ENCODE measurements at regions not wholly inside any gene's neighbourhood (a gene's known extent, or its start where the extent isn't known, plus 50 kb on each side); places are given as distances from the start of the nearest gene placed in this dataset.

DNA sequence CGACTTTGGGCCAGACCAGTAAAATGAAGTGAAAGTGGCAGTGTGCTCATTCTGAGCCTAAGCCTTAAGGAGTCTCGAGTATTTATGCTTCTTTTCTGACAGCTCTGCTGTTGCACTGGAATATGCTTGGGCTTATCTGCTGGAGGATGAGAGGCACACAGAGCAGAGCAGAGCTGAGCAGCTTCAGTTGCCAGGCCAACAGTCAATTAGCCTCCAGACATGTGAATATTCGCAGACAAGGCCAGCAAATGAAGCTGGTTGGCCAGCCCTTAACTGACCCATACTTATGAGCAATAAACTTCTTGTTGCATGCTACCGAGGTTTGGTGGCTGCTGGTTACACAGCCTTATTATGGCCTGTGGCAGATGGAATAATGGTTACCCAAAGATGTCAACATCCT lies 203.0 kb upstream of the GEMIN8 start:
- no CpG with 5 or more reads among the region's 4 CpGs for WGBS (ENCODE audit: extremely low coverage, insufficient coverage, low lambda C conversion rate)
- no peak overlapping the region for H3K18ac ChIP-seq (ENCODE audit: low read length)
- H3K79me2 ChIP-seq (ENCODE audit: control insufficient read depth, insufficient read depth, low read length), result no peaks in the 10 kb centered on the region
- H3K56ac ChIP-seq (ENCODE audit: low read length), result no peak overlapping the region
- H3K27ac ChIP-seq (ENCODE audit: low read depth, low read length), result no peak overlapping the region
- H2AK5ac ChIP-seq (ENCODE audit: low read length), result no peak overlapping the region
- no peak overlapping the region for H3K4ac ChIP-seq (ENCODE audit: low read depth, low read length)
- H3K36me3 ChIP-seq (ENCODE audit: control insufficient read depth, insufficient read depth, low read length), result no peaks in the 10 kb centered on the region
- no peak overlapping the region for H2BK5ac ChIP-seq (ENCODE audit: low read length)
- H3K9ac ChIP-seq (ENCODE audit: low read length), result no peak overlapping the region
- H3K4me1 ChIP-seq (ENCODE audit: control insufficient read depth, low read depth, low read length), result no peaks in the 10 kb centered on the region
- H4K8ac ChIP-seq (ENCODE audit: low read depth, low read length), result no peak overlapping the region
- no peak overlapping the region for H3K23ac ChIP-seq (ENCODE audit: low read length)
- H3K27me3 ChIP-seq (ENCODE audit: insufficient read depth, low read length, poor library complexity), result no peaks in the 10 kb centered on the region
- H3K4me2 ChIP-seq (ENCODE audit: low read length), result no peak overlapping the region
- H3K4me3 ChIP-seq (ENCODE audit: low read length), result no peak overlapping the region
- peak; percentile 1 for DNase-seq
- H3K79me1 ChIP-seq (ENCODE audit: low read length), result no peaks in the 10 kb centered on the region
- no peak overlapping the region for H4K5ac ChIP-seq (ENCODE audit: low read length)
- H2BK15ac ChIP-seq (replicated peaks; ENCODE audit: low read depth), result no peak overlapping the region
- no peak overlapping the region for H2BK120ac ChIP-seq (ENCODE audit: low read depth, low read length)

DNA sequence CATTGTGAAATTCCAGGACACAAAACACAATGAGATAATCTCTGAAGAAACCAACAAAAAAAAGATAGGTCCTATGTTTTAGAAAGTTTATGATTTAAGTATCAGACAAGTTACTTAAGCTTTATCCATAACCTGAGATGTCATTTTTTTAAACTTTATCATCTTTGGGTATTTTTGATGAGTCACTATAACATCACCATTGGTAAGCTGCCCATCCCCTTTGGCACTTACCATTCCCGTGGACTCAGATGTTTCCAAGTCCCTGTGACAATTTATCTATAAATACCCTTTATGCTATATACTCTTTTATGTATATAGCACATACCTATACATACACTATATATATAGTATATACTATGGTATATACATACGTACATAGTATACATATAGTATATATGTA lies 198.9 kb upstream of the GEMIN8 start:
- Histone ChIP-seq H3K23ac (ENCODE audit: low read length) (no peak overlapping the region), H3K9ac (ENCODE audit: low read length) (no peak overlapping the region)

DNA sequence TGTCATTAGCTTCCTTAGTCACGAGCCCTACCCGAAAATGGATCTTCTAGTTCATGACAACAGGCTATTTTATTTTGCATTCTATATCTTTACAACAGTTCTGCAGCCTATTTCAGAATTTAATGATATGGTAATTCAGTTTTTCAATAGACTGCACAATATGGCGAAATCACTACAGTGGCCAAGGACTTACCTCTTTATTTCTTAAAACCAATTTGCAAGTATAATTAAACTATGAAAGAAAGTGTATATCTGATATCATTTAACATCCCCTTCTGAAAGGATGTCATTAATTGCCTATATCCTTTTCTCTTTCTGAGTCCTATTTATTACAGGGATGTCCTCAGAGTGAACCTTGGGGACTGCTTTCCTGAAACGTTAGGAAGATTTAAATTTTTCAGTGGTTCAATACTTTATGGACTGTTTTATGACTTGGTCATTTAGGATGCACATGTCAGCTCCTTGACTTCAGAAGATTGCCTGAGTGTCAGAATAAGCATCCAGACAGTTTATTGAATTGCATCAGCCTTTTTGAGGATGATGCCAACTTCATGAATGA lies 190.8 kb upstream of the GEMIN8 start:
- H3K4me2 ChIP-seq (ENCODE audit: low read length), result no peak overlapping the region
- H3K18ac ChIP-seq (ENCODE audit: low read length), result no peak overlapping the region
- no peak overlapping the region for H4K5ac ChIP-seq (ENCODE audit: low read length)
- H3K4ac ChIP-seq (ENCODE audit: low read depth, low read length), result no peak overlapping the region
- no peak overlapping the region for H2BK120ac ChIP-seq (ENCODE audit: low read depth, low read length)
- no CpG with 5 or more reads among the region's 4 CpGs for WGBS (ENCODE audit: extremely low coverage, insufficient coverage, low lambda C conversion rate)
- H3K36me3 ChIP-seq (ENCODE audit: control insufficient read depth, insufficient read depth, low read length), result no peaks in the 10 kb centered on the region
- H3K56ac ChIP-seq (ENCODE audit: low read length), result no peak overlapping the region
- H3K4me1 ChIP-seq (ENCODE audit: control insufficient read depth, low read depth, low read length), result no peaks in the 10 kb centered on the region
- H3K4me3 ChIP-seq (ENCODE audit: low read length), result no peak overlapping the region
- H3K79me2 ChIP-seq (ENCODE audit: control insufficient read depth, insufficient read depth, low read length), result no peaks in the 10 kb centered on the region
- no peak overlapping the region for H3K27ac ChIP-seq (ENCODE audit: low read depth, low read length)
- H3K27me3 ChIP-seq (ENCODE audit: insufficient read depth, low read length, poor library complexity), result no peaks in the 10 kb centered on the region
- H3K23ac ChIP-seq (ENCODE audit: low read length), result no peak overlapping the region
- no peak overlapping the region for H2AK5ac ChIP-seq (ENCODE audit: low read length)
- no peak overlapping the region for H2BK5ac ChIP-seq (ENCODE audit: low read length)
- H2BK15ac ChIP-seq (replicated peaks; ENCODE audit: low read depth), result no peak overlapping the region
- DNase-seq, result no peak
- H4K8ac ChIP-seq (ENCODE audit: low read depth, low read length), result no peak overlapping the region
- no peak overlapping the region for H3K9ac ChIP-seq (ENCODE audit: low read length)
- H3K79me1 ChIP-seq (ENCODE audit: low read length), result no peaks in the 10 kb centered on the region

More for the DNA sequence above, 198.9 kb upstream of the GEMIN8 start:
- no peak overlapping the region for H3K4ac ChIP-seq (ENCODE audit: low read depth, low read length)
- no peak overlapping the region for H3K4me2 ChIP-seq (ENCODE audit: low read length)
- no peaks in the 10 kb centered on the region for H3K4me1 ChIP-seq (ENCODE audit: control insufficient read depth, low read depth, low read length)
- no peak overlapping the region for H2AK5ac ChIP-seq (ENCODE audit: low read length)
- no peak overlapping the region for H3K56ac ChIP-seq (ENCODE audit: low read length)
- H3K4me3 ChIP-seq (ENCODE audit: low read length), result no peak overlapping the region
- H3K79me2 ChIP-seq (ENCODE audit: control insufficient read depth, insufficient read depth, low read length), result no peaks in the 10 kb centered on the region
- no peaks in the 10 kb centered on the region for H3K79me1 ChIP-seq (ENCODE audit: low read length)
- DNase-seq, result no peak
- no peak overlapping the region for H2BK5ac ChIP-seq (ENCODE audit: low read length)
- no peak overlapping the region for H3K18ac ChIP-seq (ENCODE audit: low read length)
- WGBS (ENCODE audit: extremely low coverage, insufficient coverage, low lambda C conversion rate), result no CpG with 5 or more reads among the region's 2 CpGs
- no peak overlapping the region for H4K5ac ChIP-seq (ENCODE audit: low read length)
- no peak overlapping the region for H2BK120ac ChIP-seq (ENCODE audit: low read depth, low read length)
- no peaks in the 10 kb centered on the region for H3K36me3 ChIP-seq (ENCODE audit: control insufficient read depth, insufficient read depth, low read length)
- H4K8ac ChIP-seq (ENCODE audit: low read depth, low read length), result no peak overlapping the region
- no peaks in the 10 kb centered on the region for H3K27me3 ChIP-seq (ENCODE audit: insufficient read depth, low read length, poor library complexity)
- no peak overlapping the region for H3K27ac ChIP-seq (ENCODE audit: low read depth, low read length)
- no peak overlapping the region for H2BK15ac ChIP-seq (replicated peaks; ENCODE audit: low read depth)

GRCh38 chrX:14209034-14209433 lies 179.3 kb upstream of the GEMIN8 start:
- Histone ChIP-seq H3K36me3 (ENCODE audit: control insufficient read depth, insufficient read depth, low read length) (no peaks in the 10 kb centered on the region), H3K18ac (ENCODE audit: low read length) (no peak overlapping the region), H3K23ac (ENCODE audit: low read length) (no peak overlapping the region), H2BK120ac (ENCODE audit: low read depth, low read length) (no peak overlapping the region), H2BK5ac (ENCODE audit: low read length) (no peak overlapping the region), H3K4me3 (ENCODE audit: low read length) (no peak overlapping the region), H3K27me3 (ENCODE audit: insufficient read depth, low read length, poor library complexity) (no peaks in the 10 kb centered on the region), H4K5ac (ENCODE audit: low read length) (no peak overlapping the region), H3K4ac (ENCODE audit: low read depth, low read length) (no peak overlapping the region), H2BK15ac (replicated peaks; ENCODE audit: low read depth) (no peak overlapping the region), H2AK5ac (ENCODE audit: low read length) (no peak overlapping the region), H3K4me1 (ENCODE audit: control insufficient read depth, low read depth, low read length) (no peaks in the 10 kb centered on the region), H3K27ac (ENCODE audit: low read depth, low read length) (no peak overlapping the region), H3K4me2 (ENCODE audit: low read length) (no peak overlapping the region), H3K79me2 (ENCODE audit: control insufficient read depth, insufficient read depth, low read length) (no peaks in the 10 kb centered on the region), H3K56ac (ENCODE audit: low read length) (no peak overlapping the region), H3K79me1 (ENCODE audit: low read length) (no peaks in the 10 kb centered on the region), H3K9ac (ENCODE audit: low read length) (no peak overlapping the region), H4K8ac (ENCODE audit: low read depth, low read length) (no peak overlapping the region)
- WGBS (ENCODE audit: extremely low coverage, insufficient coverage, low lambda C conversion rate), result no CpG with 5 or more reads among the region's 3 CpGs
- no peak for DNase-seq

DNA sequence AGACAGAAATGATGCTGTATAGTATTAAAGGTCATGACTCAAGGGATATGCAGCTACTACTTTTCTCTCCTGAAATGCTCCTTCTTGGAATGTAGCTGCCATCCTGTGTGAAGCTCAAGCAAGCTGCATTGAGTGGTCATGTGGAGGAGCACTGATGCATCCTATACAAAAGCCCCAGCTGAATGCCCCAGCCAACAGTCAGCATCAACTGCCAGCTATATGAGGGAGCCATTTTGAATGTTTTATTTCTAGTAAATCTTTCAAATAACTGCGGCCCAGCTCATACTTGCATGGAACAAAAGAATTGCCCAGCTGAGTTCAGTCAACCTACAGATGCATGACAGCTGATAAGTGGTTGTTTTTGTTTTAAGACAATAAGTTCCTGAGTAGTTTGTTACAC lies 165.0 kb upstream of the GEMIN8 start:
- no peaks in the 10 kb centered on the region for H3K27me3 ChIP-seq (ENCODE audit: insufficient read depth, low read length, poor library complexity)
- no peaks in the 10 kb centered on the region for H3K79me1 ChIP-seq (ENCODE audit: low read length)
- DNase-seq, result no peak
- H2BK15ac ChIP-seq (replicated peaks; ENCODE audit: low read depth), result no peak overlapping the region
- no peak overlapping the region for H4K8ac ChIP-seq (ENCODE audit: low read depth, low read length)
- no peak overlapping the region for H2BK5ac ChIP-seq (ENCODE audit: low read length)
- H3K23ac ChIP-seq (ENCODE audit: low read length), result no peak overlapping the region
- H3K4me3 ChIP-seq (ENCODE audit: low read length), result no peak overlapping the region
- WGBS (ENCODE audit: extremely low coverage, insufficient coverage, low lambda C conversion rate), result no CpG with 5 or more reads among the region's 1 CpG
- no peak overlapping the region for H2AK5ac ChIP-seq (ENCODE audit: low read length)
- H3K4ac ChIP-seq (ENCODE audit: low read depth, low read length), result no peak overlapping the region
- no peak overlapping the region for H4K5ac ChIP-seq (ENCODE audit: low read length)
- no peak overlapping the region for H3K9ac ChIP-seq (ENCODE audit: low read length)
- no peak overlapping the region for H2BK120ac ChIP-seq (ENCODE audit: low read depth, low read length)
- H3K4me2 ChIP-seq (ENCODE audit: low read length), result no peak overlapping the region
- H3K27ac ChIP-seq (ENCODE audit: low read depth, low read length), result no peak overlapping the region
- H3K4me1 ChIP-seq (ENCODE audit: control insufficient read depth, low read depth, low read length), result no peaks in the 10 kb centered on the region
- H3K18ac ChIP-seq (ENCODE audit: low read length), result no peak overlapping the region
- no peaks in the 10 kb centered on the region for H3K79me2 ChIP-seq (ENCODE audit: control insufficient read depth, insufficient read depth, low read length)
- no peak overlapping the region for H3K56ac ChIP-seq (ENCODE audit: low read length)
- no peaks in the 10 kb centered on the region for H3K36me3 ChIP-seq (ENCODE audit: control insufficient read depth, insufficient read depth, low read length)

DNA sequence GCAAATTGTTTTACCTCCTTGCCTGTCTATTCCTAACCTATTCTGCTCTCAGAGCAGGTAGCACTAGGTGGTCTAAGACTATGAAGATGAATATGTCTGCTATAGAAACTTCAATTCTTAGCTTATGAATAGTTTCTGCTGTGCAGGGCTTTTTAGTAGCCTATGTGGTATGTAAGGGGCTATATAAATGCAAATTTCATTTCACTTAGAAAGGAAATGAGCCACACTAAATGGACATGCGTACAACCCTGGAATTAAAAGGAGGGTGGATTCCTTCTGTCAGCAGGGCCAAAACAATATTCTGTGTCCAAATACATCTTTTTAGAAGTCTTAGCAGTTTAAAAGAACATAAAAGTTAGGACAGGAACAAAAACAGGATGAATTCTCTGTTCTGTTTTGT lies 163.9 kb upstream of the GEMIN8 start:
- no peak overlapping the region for H3K27ac ChIP-seq (ENCODE audit: low read depth, low read length)
- H3K4me1 ChIP-seq (ENCODE audit: control insufficient read depth, low read depth, low read length), result no peaks in the 10 kb centered on the region
- no peak overlapping the region for H3K23ac ChIP-seq (ENCODE audit: low read length)
- WGBS (ENCODE audit: extremely low coverage, insufficient coverage, low lambda C conversion rate), result no CpG with 5 or more reads among the region's 1 CpG
- H3K4me3 ChIP-seq (ENCODE audit: low read length), result no peak overlapping the region
- no peak overlapping the region for H4K8ac ChIP-seq (ENCODE audit: low read depth, low read length)
- no peaks in the 10 kb centered on the region for H3K79me2 ChIP-seq (ENCODE audit: control insufficient read depth, insufficient read depth, low read length)
- no peaks in the 10 kb centered on the region for H3K36me3 ChIP-seq (ENCODE audit: control insufficient read depth, insufficient read depth, low read length)
- no peak overlapping the region for H3K56ac ChIP-seq (ENCODE audit: low read length)
- no peak overlapping the region for H3K9ac ChIP-seq (ENCODE audit: low read length)
- no peaks in the 10 kb centered on the region for H3K27me3 ChIP-seq (ENCODE audit: insufficient read depth, low read length, poor library complexity)
- no peak overlapping the region for H3K4me2 ChIP-seq (ENCODE audit: low read length)
- no peak overlapping the region for H4K5ac ChIP-seq (ENCODE audit: low read length)
- H3K18ac ChIP-seq (ENCODE audit: low read length), result no peak overlapping the region
- no peak overlapping the region for H2BK5ac ChIP-seq (ENCODE audit: low read length)
- H3K79me1 ChIP-seq (ENCODE audit: low read length), result no peaks in the 10 kb centered on the region
- no peak overlapping the region for H3K4ac ChIP-seq (ENCODE audit: low read depth, low read length)
- DNase-seq, result no peak
- H2BK15ac ChIP-seq (replicated peaks; ENCODE audit: low read depth), result no peak overlapping the region
- no peak overlapping the region for H2BK120ac ChIP-seq (ENCODE audit: low read depth, low read length)
- H2AK5ac ChIP-seq (ENCODE audit: low read length), result no peak overlapping the region
